ENCODE measurements at regions not wholly inside any gene's neighbourhood (a gene's known extent, or its start where the extent isn't known, plus 50 kb on each side); places are given as distances from the start of the nearest gene placed in this dataset.

DNA sequence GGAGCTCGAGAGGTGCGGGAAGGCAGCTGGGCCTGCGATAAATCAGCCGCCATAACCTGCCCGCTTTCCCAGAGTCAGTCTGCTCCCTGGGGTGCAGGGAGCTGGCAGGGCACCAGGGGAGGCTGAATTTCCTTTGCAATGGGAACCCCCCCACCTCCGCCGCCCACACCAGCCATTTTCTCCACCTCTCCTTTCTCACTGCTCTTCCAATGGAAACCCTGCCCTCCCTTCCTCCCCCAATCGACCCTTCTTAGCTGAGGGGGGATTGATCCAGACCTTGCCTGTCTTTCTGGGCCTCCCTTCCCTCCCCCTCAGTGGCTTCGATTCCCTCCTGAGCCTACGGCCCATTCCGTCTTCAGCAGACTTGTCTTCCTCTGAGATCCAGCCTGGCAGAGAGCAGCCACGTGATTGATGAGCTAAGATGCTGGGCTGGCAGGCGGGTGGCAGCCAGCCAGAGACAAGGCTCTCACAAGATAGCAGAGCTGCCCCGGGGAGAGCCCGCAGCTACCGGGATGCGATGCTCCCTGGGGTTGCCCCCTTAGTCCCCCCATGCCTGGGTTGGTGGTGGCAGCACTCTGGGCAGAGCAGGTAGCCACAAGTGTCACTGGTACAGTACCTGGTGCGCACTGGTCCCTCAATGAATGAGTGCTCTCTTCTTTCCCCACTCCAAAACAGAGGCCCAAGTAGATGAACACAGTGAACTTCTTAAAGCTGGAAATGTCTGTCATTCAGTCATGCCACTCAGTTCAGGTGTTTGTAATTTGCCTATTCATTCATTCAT is 53.7 kb upstream of the FABP6 start:
- H3K4me1 ChIP-seq (ENCODE audit: control insufficient read depth in 1 of 2, low read depth in 2 of 2): peaks cover 10 to 20% of the 10 kb centered on the region in 2 donors
- DNase-seq (ENCODE audit: low spot score) (no peak), ATAC-seq (ENCODE audit: insufficient number of reproducible peaks, low FRiP score, low read depth) (no peak)
- H3K27me3 ChIP-seq (replicated peaks; ENCODE audit: insufficient read depth): no peaks in the 10 kb centered on the region
- no peaks in the 10 kb centered on the region for H3K9me3 ChIP-seq
- peak overlapping the region; percentile 59 to 73 for H3K27ac ChIP-seq
- no peaks in the 10 kb centered on the region for H3K36me3 ChIP-seq
- H3K4me3 ChIP-seq: peak overlapping the region; percentile 63
- TF ChIP-seq, protein P1, sequence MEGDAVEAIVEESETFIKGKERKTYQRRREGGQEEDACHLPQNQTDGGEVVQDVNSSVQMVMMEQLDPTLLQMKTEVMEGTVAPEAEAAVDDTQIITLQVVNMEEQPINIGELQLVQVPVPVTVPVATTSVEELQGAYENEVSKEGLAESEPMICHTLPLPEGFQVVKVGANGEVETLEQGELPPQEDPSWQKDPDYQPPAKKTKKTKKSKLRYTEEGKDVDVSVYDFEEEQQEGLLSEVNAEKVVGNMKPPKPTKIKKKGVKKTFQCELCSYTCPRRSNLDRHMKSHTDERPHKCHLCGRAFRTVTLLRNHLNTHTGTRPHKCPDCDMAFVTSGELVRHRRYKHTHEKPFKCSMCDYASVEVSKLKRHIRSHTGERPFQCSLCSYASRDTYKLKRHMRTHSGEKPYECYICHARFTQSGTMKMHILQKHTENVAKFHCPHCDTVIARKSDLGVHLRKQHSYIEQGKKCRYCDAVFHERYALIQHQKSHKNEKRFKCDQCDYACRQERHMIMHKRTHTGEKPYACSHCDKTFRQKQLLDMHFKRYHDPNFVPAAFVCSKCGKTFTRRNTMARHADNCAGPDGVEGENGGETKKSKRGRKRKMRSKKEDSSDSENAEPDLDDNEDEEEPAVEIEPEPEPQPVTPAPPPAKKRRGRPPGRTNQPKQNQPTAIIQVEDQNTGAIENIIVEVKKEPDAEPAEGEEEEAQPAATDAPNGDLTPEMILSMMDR (IDR thresholded peaks at IDR 0.05): no peak

DNA sequence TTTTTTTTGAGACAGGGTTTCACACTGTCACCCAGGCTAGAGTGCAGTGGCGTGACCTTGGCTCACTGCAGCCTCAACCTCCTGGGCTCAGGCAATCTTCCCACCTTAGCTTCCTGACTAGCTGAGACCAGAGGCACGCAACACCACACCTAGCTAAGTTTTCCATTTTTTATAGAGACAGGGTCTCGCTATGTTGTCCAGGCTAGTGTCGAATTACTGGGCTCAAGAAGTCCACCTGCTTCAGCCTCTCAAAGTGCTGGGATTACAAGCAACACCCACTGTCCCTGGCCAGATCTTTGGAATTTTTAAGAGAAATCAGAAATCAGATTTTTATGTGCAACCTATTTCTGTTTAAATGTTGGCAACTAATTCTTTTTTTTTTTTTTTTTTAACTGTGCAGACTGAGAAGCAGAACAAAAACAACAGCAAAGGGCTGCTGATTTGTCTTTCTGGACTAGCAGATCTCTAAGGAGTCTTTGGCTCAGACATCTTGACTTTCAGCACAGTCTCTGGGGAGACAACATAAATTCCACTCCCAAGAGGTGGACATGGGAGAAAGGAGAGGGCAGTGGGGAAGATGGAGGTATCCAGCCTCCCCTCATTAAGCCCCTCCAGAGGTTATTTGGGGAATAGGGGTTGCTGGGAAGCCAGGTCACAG is 54.4 kb upstream of the FABP6 start:
- DNase-seq (ENCODE audit: low spot score) (no peak), ATAC-seq (ENCODE audit: insufficient number of reproducible peaks, low FRiP score, low read depth) (no peak)
- Histone ChIP-seq H3K27me3 (replicated peaks; ENCODE audit: insufficient read depth) (no peaks in the 10 kb centered on the region), H3K9me3 (no peaks in the 10 kb centered on the region), H3K4me3 (peak overlapping the region; percentile 63), H3K4me1 (ENCODE audit: control insufficient read depth in 1 of 2, low read depth in 2 of 2) (peaks cover 10 to 20% of the 10 kb centered on the region in 2 donors), H3K27ac (peak overlapping the region; percentile 59 to 73), H3K36me3 (no peaks in the 10 kb centered on the region)
- TF ChIP-seq, protein P1 (IDR thresholded peaks at IDR 0.05): no peak

DNA sequence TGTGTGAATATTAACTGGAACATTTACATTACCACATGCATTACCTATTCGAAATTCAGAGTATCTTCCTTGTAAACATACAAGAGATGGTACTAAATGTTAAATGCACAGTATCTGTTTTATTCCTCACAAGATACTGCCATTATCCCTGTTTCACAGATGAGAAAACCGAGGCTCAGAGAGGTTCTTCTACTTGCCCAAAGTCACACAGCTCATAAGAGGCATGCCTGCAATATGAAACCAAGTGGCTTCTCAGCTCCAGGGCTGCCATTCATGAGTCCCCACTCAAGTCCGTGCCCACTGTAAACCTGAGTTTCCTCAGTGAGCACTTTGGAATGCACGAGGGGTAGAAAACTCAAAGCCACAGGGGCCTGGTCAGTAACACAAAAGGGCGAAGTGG is 55.0 kb upstream of the FABP6 start:
- Histone ChIP-seq H3K9me3 (no peaks in the 10 kb centered on the region), H3K36me3 (no peaks in the 10 kb centered on the region), H3K4me3 (no peak overlapping the region), H3K4me1 (ENCODE audit: control insufficient read depth in 1 of 2, low read depth in 2 of 2) (peaks cover 14 to 26% of the 10 kb centered on the region in 2 donors), H3K27me3 (replicated peaks; ENCODE audit: insufficient read depth) (no peaks in the 10 kb centered on the region), H3K27ac (peak overlapping the region in 1 of 2 donors; percentile 73)
- no peak for ATAC-seq (ENCODE audit: insufficient number of reproducible peaks, low FRiP score, low read depth)
- TF ChIP-seq, protein P1 (IDR thresholded peaks at IDR 0.05): no peak
- no peak for DNase-seq (ENCODE audit: low spot score)

DNA sequence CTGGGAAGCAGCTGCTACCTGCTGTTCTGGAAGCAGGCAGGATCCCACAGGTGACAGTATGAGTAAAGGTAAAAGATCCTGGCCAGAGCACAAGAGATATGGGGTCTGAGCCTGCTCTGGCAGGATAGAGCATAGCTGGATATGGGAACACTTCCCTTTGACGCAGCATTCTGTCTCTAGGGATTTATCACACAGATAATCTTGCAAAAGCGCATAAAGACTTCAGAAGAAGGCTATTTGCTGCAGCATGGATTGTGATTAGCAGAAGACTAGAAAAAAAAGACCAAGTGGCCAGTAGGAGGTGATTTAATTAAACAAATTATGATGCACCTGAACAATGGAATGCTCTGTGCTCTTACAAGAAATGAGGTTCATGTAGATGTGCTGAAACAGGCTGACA is 52.4 kb upstream of the PWWP2A start:
- Histone ChIP-seq H3K9me3 (no peaks in the 10 kb centered on the region), H3K4me3 (no peak overlapping the region), H3K36me3 (no peaks in the 10 kb centered on the region), H3K4me1 (ENCODE audit: control insufficient read depth in 1 of 2, low read depth in 2 of 2) (peaks cover 18 to 31% of the 10 kb centered on the region in 2 donors), H3K27me3 (replicated peaks; ENCODE audit: insufficient read depth) (no peaks in the 10 kb centered on the region), H3K27ac (no peak overlapping the region)
- ATAC-seq (ENCODE audit: insufficient number of reproducible peaks, low FRiP score, low read depth) (no peak), DNase-seq (ENCODE audit: low spot score) (no peak)
- TF ChIP-seq, protein P1 (IDR thresholded peaks at IDR 0.05): no peak

DNA sequence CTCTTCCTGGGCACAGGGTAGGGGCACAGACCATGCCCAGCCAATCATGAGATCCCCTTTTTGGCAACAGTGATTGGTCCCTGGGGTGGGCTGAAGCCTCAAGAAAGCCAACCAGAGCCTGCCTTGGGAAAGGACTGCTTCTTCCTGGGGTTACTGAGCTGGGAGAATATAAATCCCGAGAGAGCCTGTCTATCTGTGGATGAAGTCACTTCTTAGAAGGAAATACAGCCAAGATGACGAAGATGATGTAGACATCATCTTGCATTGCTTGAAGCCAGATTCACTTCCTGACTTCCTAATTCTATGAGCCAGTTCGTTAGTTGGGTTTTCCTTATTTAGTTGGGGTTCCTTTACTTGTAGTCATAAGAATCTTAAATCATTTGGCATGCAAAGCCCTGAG is 50.1 kb upstream of the PWWP2A start:
- no peaks in the 10 kb centered on the region for H3K9me3 ChIP-seq
- H3K36me3 ChIP-seq: no peaks in the 10 kb centered on the region
- H3K27me3 ChIP-seq (replicated peaks; ENCODE audit: insufficient read depth): no peaks in the 10 kb centered on the region
- TF ChIP-seq, protein P1 (IDR thresholded peaks at IDR 0.05): no peak
- DNase-seq (ENCODE audit: low spot score) (no peak), ATAC-seq (ENCODE audit: insufficient number of reproducible peaks, low FRiP score, low read depth) (peak; percentile 8)
- peak overlapping the region; percentile 32 to 68 for H3K27ac ChIP-seq
- peak overlapping the region; percentile 51 for H3K4me3 ChIP-seq
- H3K4me1 ChIP-seq (ENCODE audit: control insufficient read depth in 1 of 2, low read depth in 2 of 2): peaks cover 14 to 34% of the 10 kb centered on the region in 2 donors
